ENCODE measurements at regions not wholly inside any gene's neighbourhood (a gene's known extent, or its start where the extent isn't known, plus 50 kb on each side); places are given as distances from the start of the nearest gene placed in this dataset.

DNA sequence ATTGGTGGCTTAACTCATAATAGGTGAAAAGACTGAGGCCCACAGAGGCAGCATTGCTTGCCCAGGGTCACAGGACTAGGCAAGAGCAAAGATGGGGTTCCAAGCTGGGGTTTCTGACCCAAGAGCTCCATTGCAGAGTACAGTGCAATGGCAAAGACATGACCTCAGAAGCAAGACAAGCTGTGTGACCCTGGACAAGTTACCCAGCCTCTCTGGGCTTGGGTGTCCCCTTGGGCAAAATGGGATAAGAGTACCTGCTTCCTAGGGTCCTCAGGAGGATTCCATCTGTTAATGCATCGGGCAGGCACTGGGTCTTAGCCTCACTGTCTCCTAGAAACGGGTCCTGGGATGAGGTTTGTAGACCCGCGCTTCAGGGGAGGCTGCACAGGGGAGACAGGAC is 111.6 kb upstream of the NCOR2 start:
- in situ Hi-C loops (cut with MboI): no loop called here
- no peak for ATAC-seq

More for the DNA sequence above, 111.6 kb upstream of the NCOR2 start:
- H3K4me2 ChIP-seq (ENCODE audit: control insufficient read depth, insufficient read depth): no peak overlapping the region
- H3K9me3 ChIP-seq (replicated peaks; ENCODE audit: control insufficient read depth, insufficient read depth, low read length): no peaks in the 10 kb centered on the region
- no peak overlapping the region for H3K4me3 ChIP-seq
- no peak overlapping the region for H3K9ac ChIP-seq (ENCODE audit: control insufficient read depth, insufficient read depth, low read length)
- TF ChIP-seq HDAC6 (IDR thresholded peaks at IDR 0.05; ENCODE audit: unreplicated experiment) (no peak), MYB (IDR thresholded peaks at IDR 0.05; ENCODE audit: borderline replicate concordance, low read depth, low read length) (no peak), SRF (IDR thresholded peaks at IDR 0.05; ENCODE audit: low read depth in 2 of 2, low read length in 2 of 2) (no peak), EGR1 (IDR thresholded peaks at IDR 0.05; ENCODE audit: borderline replicate concordance in 1 of 2, low read depth in 2 of 2, low read length in 2 of 2) (no peak), CHD4 (IDR thresholded peaks at IDR 0.05) (no peak), ESRRA (IDR thresholded peaks at IDR 0.05; ENCODE audit: low read length) (no peak), RBBP5 (conservative IDR thresholded peaks at IDR 0.05) (no peak), CREM (IDR thresholded peaks at IDR 0.05; ENCODE audit: low read depth) (no peak), CEBPB (IDR thresholded peaks at IDR 0.05; ENCODE audit: borderline replicate concordance in 1 of 2, low read depth in 2 of 2, low read length in 2 of 2) (no peak), RAD21 (IDR thresholded peaks at IDR 0.05; ENCODE audit: insufficient read depth, low read depth, low read length) (no peak), POLR2AphosphoS5 (IDR thresholded peaks at IDR 0.05; ENCODE audit: low read length) (no peak), PAX5 (IDR thresholded peaks at IDR 0.05; ENCODE audit: borderline replicate concordance, low read depth, low read length) (no peak), CBX5 (IDR thresholded peaks at IDR 0.05; ENCODE audit: low read depth) (no peak)
- TF ChIP-seq, protein P1, sequence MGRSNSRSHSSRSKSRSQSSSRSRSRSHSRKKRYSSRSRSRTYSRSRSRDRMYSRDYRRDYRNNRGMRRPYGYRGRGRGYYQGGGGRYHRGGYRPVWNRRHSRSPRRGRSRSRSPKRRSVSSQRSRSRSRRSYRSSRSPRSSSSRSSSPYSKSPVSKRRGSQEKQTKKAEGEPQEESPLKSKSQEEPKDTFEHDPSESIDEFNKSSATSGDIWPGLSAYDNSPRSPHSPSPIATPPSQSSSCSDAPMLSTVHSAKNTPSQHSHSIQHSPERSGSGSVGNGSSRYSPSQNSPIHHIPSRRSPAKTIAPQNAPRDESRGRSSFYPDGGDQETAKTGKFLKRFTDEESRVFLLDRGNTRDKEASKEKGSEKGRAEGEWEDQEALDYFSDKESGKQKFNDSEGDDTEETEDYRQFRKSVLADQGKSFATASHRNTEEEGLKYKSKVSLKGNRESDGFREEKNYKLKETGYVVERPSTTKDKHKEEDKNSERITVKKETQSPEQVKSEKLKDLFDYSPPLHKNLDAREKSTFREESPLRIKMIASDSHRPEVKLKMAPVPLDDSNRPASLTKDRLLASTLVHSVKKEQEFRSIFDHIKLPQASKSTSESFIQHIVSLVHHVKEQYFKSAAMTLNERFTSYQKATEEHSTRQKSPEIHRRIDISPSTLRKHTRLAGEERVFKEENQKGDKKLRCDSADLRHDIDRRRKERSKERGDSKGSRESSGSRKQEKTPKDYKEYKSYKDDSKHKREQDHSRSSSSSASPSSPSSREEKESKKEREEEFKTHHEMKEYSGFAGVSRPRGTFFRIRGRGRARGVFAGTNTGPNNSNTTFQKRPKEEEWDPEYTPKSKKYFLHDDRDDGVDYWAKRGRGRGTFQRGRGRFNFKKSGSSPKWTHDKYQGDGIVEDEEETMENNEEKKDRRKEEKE (IDR thresholded peaks at IDR 0.05): no peak
- TF ChIP-seq, protein P2, sequence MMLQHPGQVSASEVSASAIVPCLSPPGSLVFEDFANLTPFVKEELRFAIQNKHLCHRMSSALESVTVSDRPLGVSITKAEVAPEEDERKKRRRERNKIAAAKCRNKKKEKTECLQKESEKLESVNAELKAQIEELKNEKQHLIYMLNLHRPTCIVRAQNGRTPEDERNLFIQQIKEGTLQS (IDR thresholded peaks at IDR 0.05; ENCODE audit: borderline replicate concordance, extremely low read depth, low read depth, low read length): no peak
- BruUV-seq (replicated peaks): no TSS peak
- WGBS (ENCODE audit: insufficient coverage, insufficient replicate concordance, low lambda C conversion rate, missing lambda C conversion rate): 49% methylated on average over 4 of the region's 4 CpGs
- CTCF ChIA-PET: interaction anchor here (0.6 to 1.0 kb wide), 2 partner anchors 84 to 116 kb away, joined by 3 to 6 read pairs; no protein-coding TSS in a partner anchor
- H3K36me3 ChIP-seq (ENCODE audit: control insufficient read depth in 2 of 2, insufficient read depth in 2 of 2, low read length in 1 of 2): no peaks in the 10 kb centered on the region
- H3K4me1 ChIP-seq (ENCODE audit: control insufficient read depth, insufficient read depth, low read length): peaks cover 6% of the 10 kb centered on the region
- H3K27ac ChIP-seq (ENCODE audit: control insufficient read depth, insufficient read depth): no peak overlapping the region
- 0 out of 4 replicates have a peak, but pooled peaks cover 0 to 3% of the 10 kb centered on the region in 2 experiments for H3K27me3 ChIP-seq (replicated peaks in 1 of 2; ENCODE audit: control insufficient read depth in 2 of 2, insufficient read depth in 2 of 2, low read length in 1 of 2)
- no peak overlapping the region for H2AFZ ChIP-seq (ENCODE audit: control insufficient read depth, low read depth, low read length)
- FAIRE-seq (no peak), DNase-seq (ENCODE audit: low read depth, low spot score) (no peak)
- RAD21 ChIA-PET (ENCODE audit: unreplicated experiment): no interaction called here
- H3K79me2 ChIP-seq (ENCODE audit: control insufficient read depth, insufficient read depth, low read length): no peaks in the 10 kb centered on the region
- SMC1A ChIA-PET (ENCODE audit: uncharacterized antibody, unreplicated experiment): interaction anchor here (2.0 kb wide), 1 partner anchor 15 kb away, joined by 5 read pairs; no protein-coding TSS in a partner anchor
- POLR2A ChIA-PET: no interaction called here
- H4K20me1 ChIP-seq (ENCODE audit: control insufficient read depth, insufficient read depth): no peaks in the 10 kb centered on the region
- intact Hi-C loops (cut with micrococcal nuclease; ENCODE audit: unreplicated experiment): no loop called here
